ENCODE measurements at regions not wholly inside any gene's neighbourhood (a gene's known extent, or its start where the extent isn't known, plus 50 kb on each side); places are given as distances from the start of the nearest gene placed in this dataset.
A peak's percentile ranks its signal among the peaks of the same experiment; 100 is the strongest.
"Not testable (repeated sequence)": the region's sequence is repeated elsewhere in the genome, so short reads cannot be mapped to it uniquely, and the experiment has no call there.

- DNase-seq (ENCODE audit: low read depth): no peak
Measured at GRCh38 chr13:40363653-40364052, 302.8 kb downstream of the FOXO1 start.

GRCh38 chr13:40366119-40366518 is 300.3 kb downstream of the FOXO1 start:
- DNase-seq (ENCODE audit: low read depth): no peak

GRCh38 chr13:40368127-40368891 is 298.1 kb downstream of the FOXO1 start:
- DNase-seq (ENCODE audit: low read depth): no peak

- no peak for DNase-seq (ENCODE audit: low read depth)
Measured at GRCh38 chr13:40370661-40371060, 295.8 kb downstream of the FOXO1 start.

GRCh38 chr13:40371531-40372125 is 294.8 kb downstream of the FOXO1 start:
- no peak for DNase-seq (ENCODE audit: low read depth)

GRCh38 chr13:40373608-40374007 is 292.8 kb downstream of the FOXO1 start:
- DNase-seq (ENCODE audit: low read depth): not testable (repeated sequence)

- no peak for DNase-seq (ENCODE audit: low read depth)
Measured at GRCh38 chr13:40375489-40376171, 290.8 kb downstream of the FOXO1 start.

GRCh38 chr13:40376296-40376849 is 290.1 kb downstream of the FOXO1 start:
- no peak for DNase-seq (ENCODE audit: low read depth)

- DNase-seq (ENCODE audit: low read depth): no peak
Measured at GRCh38 chr13:40376867-40377535, 289.4 kb downstream of the FOXO1 start.

- DNase-seq (ENCODE audit: low read depth): no peak
Measured at GRCh38 chr13:40377783-40378182, 288.7 kb downstream of the FOXO1 start.

- no peak for DNase-seq (ENCODE audit: low read depth)
Measured at GRCh38 chr13:40379196-40379595, 287.2 kb downstream of the FOXO1 start.

- no peak for DNase-seq (ENCODE audit: low read depth)
Measured at GRCh38 chr13:40379794-40380578, 286.5 kb downstream of the FOXO1 start.

GRCh38 chr13:40381935-40382764 is 284.3 kb downstream of the FOXO1 start:
- DNase-seq (ENCODE audit: low read depth): no peak

- DNase-seq (ENCODE audit: low read depth): no peak
Measured at GRCh38 chr13:40383132-40383531, 283.3 kb downstream of the FOXO1 start.

- DNase-seq (ENCODE audit: low read depth): no peak
Measured at GRCh38 chr13:40383885-40384284, 282.6 kb downstream of the FOXO1 start.

- no peak for DNase-seq (ENCODE audit: low read depth)
Measured at GRCh38 chr13:40384976-40385857, 281.2 kb downstream of the FOXO1 start.

- DNase-seq (ENCODE audit: low read depth): no peak
Measured at GRCh38 chr13:40385858-40386180, 280.6 kb downstream of the FOXO1 start.

- no peak for DNase-seq (ENCODE audit: low read depth)
Measured at GRCh38 chr13:40386586-40386985, 279.9 kb downstream of the FOXO1 start.

- DNase-seq (ENCODE audit: low read depth): no peak
Measured at GRCh38 chr13:40387775-40388174, 278.7 kb downstream of the FOXO1 start.

- DNase-seq (ENCODE audit: low read depth): peak; percentile 62
Measured at GRCh38 chr13:40388617-40389016, 277.8 kb downstream of the FOXO1 start.

Data from activated T-cell treated with anti-CD3 and anti-CD28 coated beads for 1 hour (primary cell).